ENCODE measurements at regions not wholly inside any gene's neighbourhood (a gene's known extent, or its start where the extent isn't known, plus 50 kb on each side); places are given as distances from the start of the nearest gene placed in this dataset.

- Mint-ChIP-seq H3K4me1 (ENCODE audit: unreplicated experiment) (no peaks in the 10 kb centered on the region), H3K27ac (no peak overlapping the region), H3K4me3 (no peak overlapping the region), H3K36me3 (no peaks in the 10 kb centered on the region), H3K9me3 (no peaks in the 10 kb centered on the region), H3K27me3 (no peaks in the 10 kb centered on the region)
- DNase-seq (ENCODE audit: extremely low spot score, unreplicated experiment) = no peak
- no peak for TF ChIP-seq CTCF (conservative IDR thresholded peaks at IDR 0.05)
These were observed 739.7 kb upstream of the NCAM2 start for GRCh38 chr21:20258542-20258941.

GRCh38 chr21:20259031-20259867 lies 739.0 kb upstream of the NCAM2 start:
- no peak overlapping the region for H3K4me3 Mint-ChIP-seq
- H3K4me1 Mint-ChIP-seq (ENCODE audit: unreplicated experiment) = no peaks in the 10 kb centered on the region
- no peak for DNase-seq (ENCODE audit: extremely low spot score, unreplicated experiment)
- H3K27ac Mint-ChIP-seq = no peak overlapping the region
- H3K27me3 Mint-ChIP-seq = no peaks in the 10 kb centered on the region
- H3K36me3 Mint-ChIP-seq = no peaks in the 10 kb centered on the region
- TF ChIP-seq CTCF (conservative IDR thresholded peaks at IDR 0.05) = no peak
- no peaks in the 10 kb centered on the region for H3K9me3 Mint-ChIP-seq

GRCh38 chr21:20260124-20260523 lies 738.1 kb upstream of the NCAM2 start:
- H3K36me3 Mint-ChIP-seq = no peaks in the 10 kb centered on the region
- no peaks in the 10 kb centered on the region for H3K27me3 Mint-ChIP-seq
- H3K4me1 Mint-ChIP-seq (ENCODE audit: unreplicated experiment) = no peaks in the 10 kb centered on the region
- no peak for TF ChIP-seq CTCF (conservative IDR thresholded peaks at IDR 0.05)
- H3K27ac Mint-ChIP-seq = no peak overlapping the region
- H3K9me3 Mint-ChIP-seq = no peaks in the 10 kb centered on the region
- H3K4me3 Mint-ChIP-seq = no peak overlapping the region
- DNase-seq (ENCODE audit: extremely low spot score, unreplicated experiment) = no peak

- Mint-ChIP-seq H3K4me3 (no peak overlapping the region), H3K9me3 (no peaks in the 10 kb centered on the region), H3K27me3 (no peaks in the 10 kb centered on the region), H3K36me3 (no peaks in the 10 kb centered on the region), H3K4me1 (ENCODE audit: unreplicated experiment) (no peaks in the 10 kb centered on the region), H3K27ac (no peak overlapping the region)
- no peak for DNase-seq (ENCODE audit: extremely low spot score, unreplicated experiment)
- TF ChIP-seq CTCF (conservative IDR thresholded peaks at IDR 0.05) = no peak
These were observed 736.8 kb upstream of the NCAM2 start for GRCh38 chr21:20261364-20261763.

GRCh38 chr21:20265707-20266440 lies 732.3 kb upstream of the NCAM2 start:
- no peaks in the 10 kb centered on the region for H3K4me1 Mint-ChIP-seq (ENCODE audit: unreplicated experiment)
- H3K27ac Mint-ChIP-seq = no peak overlapping the region
- DNase-seq (ENCODE audit: extremely low spot score, unreplicated experiment) = no peak
- H3K4me3 Mint-ChIP-seq = no peak overlapping the region
- peaks cover 10% of the 10 kb centered on the region for H3K9me3 Mint-ChIP-seq
- TF ChIP-seq CTCF (conservative IDR thresholded peaks at IDR 0.05) = no peak
- no peaks in the 10 kb centered on the region for H3K36me3 Mint-ChIP-seq
- H3K27me3 Mint-ChIP-seq = no peaks in the 10 kb centered on the region
